Astrocyte of the spinal cord (primary cell): ENCODE measurements at regions not wholly inside any gene's neighbourhood (a gene's known extent, or its start where the extent isn't known, plus 50 kb on each side); places are given as distances from the start of the nearest gene placed in this dataset.

Experiments used
- DNase-seq: peaks from one replicate; pipeline ENCODE4 v3.0.0; 2011; ENCODE audit warnings: low read depth, low spot score
- H3K4me3 ChIP-seq: 2 replicates; pipeline ENCODE4 v1.5.1; 2011; ENCODE audit warnings: low read depth, mild to moderate bottlenecking, low read length, moderate library complexity
- in situ Hi-C: cut with HindIII; loops from 2 replicates; pipeline ENCODE4 v1.10.0; 2017; ENCODE audit warnings: low sequenced_read_pairs
- TF ChIP-seq, protein P1 (sequence below): IDR thresholded peaks from 2 replicates; pipeline ENCODE4 v1.5.1; 2012; ENCODE audit warnings: low read depth, mild to moderate bottlenecking, low read length, inconsistent platforms

DNA sequence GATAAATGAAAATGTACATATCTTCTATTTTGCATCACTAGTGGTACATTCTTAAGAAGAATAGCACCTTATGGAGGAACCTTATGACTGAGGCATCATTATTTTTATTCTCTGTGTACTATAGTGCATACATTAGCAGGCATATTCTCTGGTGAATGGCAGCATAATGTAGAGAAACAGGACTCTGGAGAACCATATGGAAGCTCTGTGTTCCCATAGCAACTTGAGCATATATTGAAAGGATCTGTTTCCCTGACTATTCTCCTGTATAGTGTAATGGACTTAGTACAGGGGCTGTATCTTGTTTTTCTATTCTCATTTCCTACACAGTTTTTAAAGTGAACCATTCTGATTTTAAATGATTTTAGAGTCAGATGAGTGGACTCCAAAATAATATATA, 128.4 kb upstream of the SMIM30 start:
- H3K4me3 ChIP-seq, result no peak overlapping the region
- in situ Hi-C loops, result no loop called here
- no peak for DNase-seq
- TF ChIP-seq, protein P1, sequence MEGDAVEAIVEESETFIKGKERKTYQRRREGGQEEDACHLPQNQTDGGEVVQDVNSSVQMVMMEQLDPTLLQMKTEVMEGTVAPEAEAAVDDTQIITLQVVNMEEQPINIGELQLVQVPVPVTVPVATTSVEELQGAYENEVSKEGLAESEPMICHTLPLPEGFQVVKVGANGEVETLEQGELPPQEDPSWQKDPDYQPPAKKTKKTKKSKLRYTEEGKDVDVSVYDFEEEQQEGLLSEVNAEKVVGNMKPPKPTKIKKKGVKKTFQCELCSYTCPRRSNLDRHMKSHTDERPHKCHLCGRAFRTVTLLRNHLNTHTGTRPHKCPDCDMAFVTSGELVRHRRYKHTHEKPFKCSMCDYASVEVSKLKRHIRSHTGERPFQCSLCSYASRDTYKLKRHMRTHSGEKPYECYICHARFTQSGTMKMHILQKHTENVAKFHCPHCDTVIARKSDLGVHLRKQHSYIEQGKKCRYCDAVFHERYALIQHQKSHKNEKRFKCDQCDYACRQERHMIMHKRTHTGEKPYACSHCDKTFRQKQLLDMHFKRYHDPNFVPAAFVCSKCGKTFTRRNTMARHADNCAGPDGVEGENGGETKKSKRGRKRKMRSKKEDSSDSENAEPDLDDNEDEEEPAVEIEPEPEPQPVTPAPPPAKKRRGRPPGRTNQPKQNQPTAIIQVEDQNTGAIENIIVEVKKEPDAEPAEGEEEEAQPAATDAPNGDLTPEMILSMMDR, result no peak

DNA sequence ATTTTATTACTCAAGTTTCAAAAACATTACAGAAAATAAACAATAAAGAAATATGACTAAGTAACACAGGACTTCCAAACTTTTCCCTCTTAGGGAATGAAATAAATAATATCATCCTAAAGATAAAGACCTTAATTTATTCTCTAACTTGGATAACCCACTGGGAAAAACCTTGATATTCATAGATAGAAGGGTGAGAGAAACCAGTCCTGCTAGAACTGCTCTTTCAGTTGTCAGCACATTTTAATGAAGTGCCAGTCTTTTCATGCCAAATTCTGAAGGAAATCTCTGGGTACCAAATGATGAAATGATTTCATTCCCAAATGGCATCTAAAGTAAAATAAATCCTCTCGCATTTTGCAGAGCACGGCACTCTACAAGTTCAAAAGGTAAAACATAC, 114.5 kb upstream of the SMIM30 start:
- TF ChIP-seq, protein P1, result no peak
- no peak overlapping the region for H3K4me3 ChIP-seq
- no peak for DNase-seq
- in situ Hi-C loops, result no loop called here

DNA sequence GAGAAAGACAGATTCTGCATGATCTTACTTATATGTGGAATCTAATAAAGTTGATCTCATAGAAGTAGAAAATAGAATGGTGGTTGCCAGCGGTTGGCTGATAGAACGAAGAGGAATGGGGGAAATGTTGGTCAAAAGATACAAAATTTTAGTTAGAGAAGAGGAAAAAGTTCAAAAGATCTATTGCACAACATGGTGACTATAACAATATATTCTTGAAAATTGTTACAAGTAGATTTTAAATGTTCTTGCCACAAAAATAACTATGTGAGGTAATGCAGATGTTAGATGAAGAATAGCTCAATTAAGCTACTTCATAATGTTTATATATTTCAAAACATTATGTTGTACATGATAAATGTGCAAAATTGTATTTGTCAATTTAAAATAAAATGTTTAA, 112.3 kb upstream of the SMIM30 start:
- in situ Hi-C loops, result no loop called here
- no peak for DNase-seq
- TF ChIP-seq, protein P1, result no peak
- no peak overlapping the region for H3K4me3 ChIP-seq

DNA sequence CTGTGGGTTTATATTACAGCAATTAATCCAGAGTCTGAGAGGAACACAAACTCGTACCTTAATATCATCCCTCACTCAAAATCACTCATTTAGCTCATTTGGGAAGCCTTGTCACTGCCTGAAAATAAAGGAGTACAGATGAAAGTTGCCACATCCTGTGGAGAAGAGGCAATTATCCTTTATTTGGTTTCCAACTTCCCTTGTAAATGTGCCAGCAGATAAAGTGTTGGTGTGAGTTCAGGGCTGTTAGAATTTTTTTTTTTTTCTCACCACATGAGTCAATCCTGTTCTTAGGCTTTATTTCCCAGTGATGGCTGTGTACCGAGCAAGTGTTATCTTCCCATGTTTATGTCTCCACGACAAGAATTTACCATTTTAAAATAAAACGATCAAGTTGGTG, 99.0 kb upstream of the SMIM30 start:
- H3K4me3 ChIP-seq, result no peak overlapping the region
- TF ChIP-seq, protein P1, result no peak
- in situ Hi-C loops, result no loop called here
- no peak for DNase-seq

DNA sequence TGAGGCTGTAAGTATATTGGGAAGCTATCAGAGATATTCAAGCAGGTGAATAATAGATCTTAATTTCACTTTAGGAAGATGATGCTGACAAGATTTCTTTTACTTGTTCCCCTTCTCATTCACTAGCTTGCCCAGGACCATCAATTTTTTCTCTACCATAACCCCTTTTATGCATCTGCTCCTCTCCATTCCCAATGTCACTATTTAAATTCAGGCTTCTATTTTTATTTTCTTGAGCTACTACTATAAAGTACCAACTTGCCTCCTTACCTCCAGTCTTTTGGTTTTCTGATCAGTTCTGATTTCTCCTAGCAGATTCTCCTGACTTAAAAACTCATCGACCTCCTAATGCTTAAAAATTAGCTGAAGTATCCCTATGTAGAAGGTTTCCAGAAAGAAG, 97.7 kb upstream of the SMIM30 start:
- in situ Hi-C loops, result no loop called here
- no peak for DNase-seq
- TF ChIP-seq, protein P1, result no peak

DNA sequence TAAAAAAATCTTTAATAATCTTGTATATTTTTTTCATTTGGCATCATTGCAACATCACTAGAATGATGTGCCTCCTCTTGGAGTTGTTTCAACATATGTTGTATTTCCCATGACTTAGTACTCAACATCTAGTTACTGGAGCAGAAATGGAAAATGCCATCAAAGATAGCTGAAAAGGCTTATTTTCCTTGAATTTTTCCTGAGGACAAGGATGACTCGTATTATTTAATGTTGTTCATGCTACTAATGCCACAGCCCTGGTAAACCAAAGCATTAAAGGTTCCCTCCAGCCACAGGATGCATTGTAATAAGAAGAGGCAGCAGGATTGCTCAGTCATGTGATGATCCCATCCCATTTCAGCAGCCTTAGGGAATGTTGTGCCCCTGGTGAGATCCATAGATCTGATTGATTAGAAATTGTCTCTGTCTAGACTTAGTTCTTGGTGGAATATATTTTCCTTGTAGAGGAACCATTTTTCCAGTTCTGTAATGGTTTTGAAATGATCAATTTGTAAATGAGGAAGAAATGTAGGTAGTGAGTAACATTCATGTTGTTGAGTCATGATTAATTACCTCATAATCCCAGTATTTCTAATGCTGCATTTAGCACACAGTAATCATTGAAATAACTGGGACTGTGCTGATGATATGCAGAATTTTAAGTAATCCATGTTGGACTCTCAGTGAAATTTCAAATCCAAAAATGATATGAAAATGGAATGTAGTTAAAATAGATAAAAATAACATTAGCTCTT, 91.3 kb upstream of the SMIM30 start:
- in situ Hi-C loops, result no loop called here
- TF ChIP-seq, protein P1, result no peak

More for the DNA sequence above, 97.7 kb upstream of the SMIM30 start:
- no peak overlapping the region for H3K4me3 ChIP-seq

More for the DNA sequence above, 91.3 kb upstream of the SMIM30 start:
- DNase-seq, result peak; percentile 38
- H3K4me3 ChIP-seq, result no peak overlapping the region
